ENCODE measurements at regions not wholly inside any gene's neighbourhood (a gene's known extent, or its start where the extent isn't known, plus 50 kb on each side); places are given as distances from the start of the nearest gene placed in this dataset.

DNA sequence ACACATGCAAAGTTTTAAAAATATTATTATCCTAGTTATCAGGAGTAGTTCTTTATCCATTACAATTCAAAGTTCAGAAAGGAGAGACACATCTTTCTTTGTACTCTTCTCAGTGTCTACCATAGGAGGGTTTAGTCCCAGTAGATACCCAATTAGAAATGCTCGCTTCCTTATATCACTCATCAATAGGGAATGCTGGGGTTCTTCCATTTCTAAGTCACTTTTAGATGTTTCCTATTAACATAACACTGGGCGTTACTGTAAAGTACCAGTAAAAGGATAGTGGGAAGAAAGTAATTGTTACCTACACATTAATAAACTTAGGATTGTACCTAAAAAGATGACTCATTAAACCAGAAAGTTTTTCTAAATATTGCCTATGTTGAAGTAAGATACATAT is 348.3 kb upstream of the CDH6 start:
- no peak for DNase-seq

DNA sequence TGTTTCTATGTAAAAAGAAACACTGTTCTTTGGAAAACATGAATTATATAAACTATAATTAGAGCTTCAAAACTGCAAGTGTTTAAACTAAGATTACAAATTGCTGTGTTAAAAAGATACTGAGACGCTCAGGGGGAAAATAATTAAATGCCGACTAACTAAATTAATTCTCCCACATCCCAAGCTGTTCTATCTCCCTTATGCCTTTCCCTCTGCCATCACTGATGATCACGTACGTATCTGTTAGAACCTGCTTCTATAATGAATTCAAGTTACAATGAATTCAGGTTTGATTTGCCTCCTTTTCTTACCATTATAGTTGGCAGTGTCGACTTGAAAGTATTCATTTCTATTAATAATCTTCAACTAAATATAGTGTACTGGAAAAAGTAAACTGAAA is 349.9 kb upstream of the CDH6 start:
- DNase-seq = no peak

DNA sequence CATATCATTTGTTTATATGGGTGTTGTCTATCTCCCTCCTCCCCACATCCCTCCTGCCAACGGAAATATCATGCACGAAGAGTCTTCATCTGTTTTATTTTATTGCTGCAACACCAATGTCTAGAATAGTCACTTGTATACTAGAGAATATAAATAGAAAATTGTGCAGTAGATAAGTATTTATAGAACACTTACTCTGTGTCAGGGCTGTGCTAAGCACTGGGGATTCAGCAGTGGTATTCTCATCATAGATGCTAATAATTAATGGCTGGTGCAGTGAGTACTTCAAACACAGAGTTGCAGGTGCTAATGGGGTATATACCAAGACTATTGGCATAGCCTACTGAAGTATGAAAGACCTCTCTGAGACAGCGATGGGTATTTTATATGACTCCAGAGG is 353.5 kb upstream of the CDH6 start:
- no peak for DNase-seq

DNA sequence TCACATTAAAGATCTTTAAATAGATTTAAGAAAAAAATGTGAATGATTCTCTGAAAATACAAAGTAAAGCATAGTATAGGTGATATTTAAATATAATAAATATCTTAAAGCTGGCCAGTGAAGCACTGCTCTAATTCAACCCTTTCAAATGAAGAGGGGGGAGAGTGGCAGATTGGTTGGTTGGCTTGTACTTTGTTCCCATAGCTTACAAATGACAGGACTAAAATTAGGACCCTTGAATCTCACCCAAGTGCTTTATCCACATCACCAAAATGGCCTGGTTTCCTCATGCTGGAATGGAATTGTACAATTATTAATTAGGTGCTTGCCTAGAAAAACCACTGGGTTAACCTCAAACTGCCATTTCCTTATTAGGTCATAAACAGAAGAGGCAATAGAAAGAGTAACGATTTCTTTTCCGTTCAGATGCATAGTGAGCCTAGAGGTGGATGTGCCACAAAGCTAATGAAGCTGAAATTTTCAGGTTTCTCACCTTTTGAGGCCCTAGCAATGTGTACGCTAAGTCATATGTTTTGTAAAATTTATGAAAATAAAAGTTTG is 354.5 kb upstream of the CDH6 start:
- no peak for DNase-seq

DNA sequence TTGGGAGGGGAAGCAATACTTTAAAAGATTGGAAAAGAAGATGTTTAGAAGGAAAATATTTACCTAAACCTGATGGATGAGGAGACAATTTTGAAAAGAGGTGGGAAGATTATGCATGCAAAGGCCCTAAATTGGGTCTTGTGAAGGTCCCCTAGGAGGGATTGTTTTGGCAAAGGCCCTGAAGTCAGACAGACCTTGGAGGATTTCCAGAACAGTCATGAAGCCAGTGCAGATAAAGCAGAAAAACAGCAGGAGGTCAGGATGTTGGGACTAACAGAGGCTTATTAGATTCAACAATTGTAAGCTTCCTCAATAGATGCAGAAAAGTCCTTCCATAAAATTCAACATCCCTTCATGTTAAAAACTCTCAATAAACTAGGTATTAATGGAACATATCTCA is 361.0 kb upstream of the CDH6 start:
- DNase-seq = no peak

DNA sequence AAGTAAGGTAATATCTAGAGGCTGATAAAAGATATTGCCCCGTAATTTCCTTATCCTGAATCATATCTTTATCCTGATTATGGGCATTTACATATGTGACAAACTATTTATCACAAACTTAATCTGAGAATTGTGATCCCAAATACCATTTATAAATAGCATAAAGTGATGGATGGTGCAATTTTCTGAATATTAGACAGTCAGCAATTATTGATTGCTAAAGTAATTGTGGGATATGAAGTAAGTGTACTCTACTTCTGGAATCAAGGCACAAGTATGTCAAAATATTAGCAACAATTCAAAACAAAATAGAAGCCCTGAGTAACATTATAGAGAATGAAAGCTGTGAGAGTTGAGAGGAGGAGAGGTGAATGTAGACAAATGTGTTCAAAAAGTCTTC is 361.9 kb upstream of the CDH6 start:
- DNase-seq = no peak

DNA sequence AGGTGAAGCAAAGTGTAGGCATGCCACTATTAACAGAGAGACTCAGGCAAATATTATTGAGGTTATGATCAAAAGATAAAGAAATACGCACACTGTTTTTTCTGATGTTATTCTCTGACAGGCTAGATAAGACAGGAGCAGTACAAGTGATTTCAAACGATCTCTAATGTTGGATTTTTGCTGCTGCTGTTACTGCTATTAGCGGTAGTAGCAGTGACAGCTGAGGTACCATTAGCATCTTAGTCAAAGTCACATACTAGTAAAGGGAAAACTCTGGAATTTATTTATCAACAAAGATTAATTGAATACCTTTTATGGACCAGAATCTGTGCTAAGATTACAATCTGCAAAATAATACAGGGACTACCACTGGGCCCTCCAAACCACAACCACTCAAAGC is 362.4 kb upstream of the CDH6 start:
- no peak for DNase-seq

DNA sequence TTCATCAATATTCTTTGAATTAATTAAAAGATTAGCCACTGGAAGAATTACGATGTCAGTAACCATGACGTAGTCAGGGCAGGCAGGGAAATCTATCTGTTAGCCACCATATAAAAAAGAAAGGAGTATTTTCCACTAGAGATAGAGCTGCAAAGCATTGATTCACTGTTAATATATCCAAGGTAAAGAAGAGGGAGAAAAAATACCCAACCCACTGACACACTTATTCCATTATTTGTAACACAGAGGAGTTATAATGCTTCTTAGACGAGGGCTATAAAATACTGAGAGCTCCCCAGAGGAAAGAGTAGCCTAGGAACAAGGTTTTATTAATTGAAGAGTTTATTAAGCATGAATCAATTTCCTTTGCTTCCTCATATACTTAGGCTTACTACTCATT is 382.2 kb upstream of the CDH6 start:
- DNase-seq = no peak

DNA sequence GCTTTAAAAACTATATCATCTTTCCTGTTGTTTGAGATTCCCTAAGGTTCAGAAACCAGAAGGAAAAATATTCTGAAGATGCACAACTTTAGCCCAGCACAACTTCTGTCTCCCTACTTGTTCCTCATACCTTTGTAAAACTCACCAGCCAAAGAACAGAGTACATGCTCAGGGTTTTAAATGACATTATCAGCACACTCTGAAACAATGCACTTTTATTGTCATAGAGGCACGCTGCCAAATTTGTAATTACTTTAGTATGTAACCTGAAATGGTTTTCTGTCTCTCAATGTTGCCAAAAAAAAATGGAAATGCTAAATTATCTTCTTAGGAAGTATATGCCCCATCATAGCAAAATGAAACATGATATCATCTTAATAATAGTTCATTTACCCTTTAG is 383.6 kb upstream of the CDH6 start:
- no peak for DNase-seq

DNA sequence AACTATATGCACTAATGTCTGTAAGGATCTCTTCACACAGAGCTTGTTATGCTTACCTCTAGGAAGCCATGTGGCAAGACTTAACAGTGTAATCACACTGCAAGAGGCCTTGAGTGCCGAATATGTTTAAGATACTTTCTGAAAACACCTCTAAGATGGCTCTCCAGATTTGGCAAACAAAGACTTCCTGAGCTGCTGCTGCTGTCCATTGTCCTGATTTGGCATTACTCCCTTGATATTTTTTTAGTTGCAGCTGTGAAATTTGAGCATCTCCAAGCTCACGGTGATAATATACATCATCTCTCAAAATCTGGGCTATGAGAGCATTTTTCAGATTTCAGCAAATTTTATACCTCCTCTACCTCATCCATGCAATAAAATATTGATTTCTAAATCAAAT is 384.5 kb upstream of the CDH6 start:
- no peak for DNase-seq

DNA sequence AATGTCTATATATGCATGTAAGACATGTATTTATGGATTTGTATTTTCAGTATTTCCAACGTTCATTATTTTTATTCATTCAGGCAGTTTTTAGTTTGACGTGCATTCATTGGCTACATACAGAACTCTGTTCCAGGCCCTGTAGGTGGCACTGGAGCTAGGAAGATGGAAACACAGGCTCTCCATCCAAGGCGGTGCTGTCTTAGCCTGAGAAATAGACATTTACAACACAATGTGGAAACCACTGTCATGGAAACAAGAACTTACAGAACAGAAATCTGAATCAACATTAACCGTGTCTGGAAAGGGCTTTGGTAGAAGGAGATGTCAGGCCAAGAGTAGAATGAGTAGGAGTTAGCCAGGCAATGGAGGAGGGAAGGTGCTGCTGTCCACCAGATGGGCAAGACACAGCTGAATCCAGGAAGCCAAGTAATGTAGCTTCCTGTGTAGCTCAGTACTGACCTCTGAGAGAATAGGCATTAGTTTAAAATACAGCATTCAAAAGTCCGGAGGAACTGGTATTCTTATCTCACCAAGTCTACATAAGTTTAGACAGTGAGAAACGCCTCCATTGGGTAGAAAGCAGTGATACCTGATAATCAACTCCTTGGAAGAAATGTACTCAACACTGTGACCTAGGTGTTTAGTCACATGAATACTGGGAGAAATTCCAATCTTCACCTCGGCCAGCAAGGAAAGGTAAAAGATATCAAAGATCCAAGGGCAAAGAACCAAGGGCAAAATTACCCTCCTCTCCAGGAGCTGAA is 388.6 kb upstream of the CDH6 start:
- no peak for DNase-seq

DNA sequence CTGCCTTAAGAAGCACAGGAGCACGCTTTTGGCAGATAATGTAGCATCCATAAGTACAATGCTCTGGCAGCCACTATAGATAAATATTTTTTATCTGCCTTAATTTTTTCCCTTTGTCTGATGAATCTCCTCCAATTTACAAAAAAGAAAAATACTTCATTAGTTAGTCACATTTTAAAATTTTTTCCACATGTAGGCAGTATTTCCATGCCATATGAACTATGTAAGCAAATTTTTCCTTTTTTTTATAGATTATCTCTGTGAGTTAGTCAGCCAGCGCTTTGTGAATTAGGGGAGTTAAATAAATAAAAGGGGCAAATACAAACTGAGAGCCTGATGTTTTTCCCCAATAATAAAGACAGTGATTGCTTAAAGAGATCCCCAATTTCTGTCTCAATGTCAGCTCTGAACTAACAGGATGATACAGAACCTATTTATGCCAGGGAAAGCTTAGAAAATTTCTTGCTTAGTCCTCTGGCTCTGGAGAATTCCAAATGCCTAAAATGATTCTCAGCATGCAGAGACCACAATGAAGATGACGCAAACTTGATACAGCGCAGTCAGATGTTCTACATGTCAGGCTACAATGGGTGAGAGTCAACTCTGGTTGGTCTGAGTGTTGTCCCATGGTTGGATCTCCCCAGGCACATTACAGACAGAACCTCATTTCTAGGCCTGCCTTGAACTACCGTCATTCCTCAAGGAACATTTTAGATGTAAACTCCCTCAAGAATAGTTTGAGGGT is 390.4 kb upstream of the CDH6 start:
- no peak for DNase-seq

DNA sequence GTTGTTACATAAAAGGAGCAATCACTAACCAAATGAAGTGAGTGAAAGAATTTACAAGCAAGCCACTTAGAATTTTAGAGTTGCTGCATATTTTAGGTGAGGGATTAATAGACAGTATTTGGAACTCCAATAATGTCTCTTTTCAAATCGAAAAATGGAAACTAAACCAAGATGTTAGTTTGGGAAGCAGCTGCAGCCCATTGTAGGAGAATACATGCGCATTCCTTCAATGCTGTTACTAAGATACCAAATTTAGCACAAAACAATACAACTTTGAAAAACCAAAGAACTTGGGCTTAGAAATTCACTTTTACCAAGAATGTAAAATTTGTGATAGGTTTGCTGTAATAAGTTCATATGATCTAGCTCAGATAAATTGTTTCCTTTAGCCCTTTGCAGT is 411.8 kb upstream of the CDH6 start:
- DNase-seq = no peak

DNA sequence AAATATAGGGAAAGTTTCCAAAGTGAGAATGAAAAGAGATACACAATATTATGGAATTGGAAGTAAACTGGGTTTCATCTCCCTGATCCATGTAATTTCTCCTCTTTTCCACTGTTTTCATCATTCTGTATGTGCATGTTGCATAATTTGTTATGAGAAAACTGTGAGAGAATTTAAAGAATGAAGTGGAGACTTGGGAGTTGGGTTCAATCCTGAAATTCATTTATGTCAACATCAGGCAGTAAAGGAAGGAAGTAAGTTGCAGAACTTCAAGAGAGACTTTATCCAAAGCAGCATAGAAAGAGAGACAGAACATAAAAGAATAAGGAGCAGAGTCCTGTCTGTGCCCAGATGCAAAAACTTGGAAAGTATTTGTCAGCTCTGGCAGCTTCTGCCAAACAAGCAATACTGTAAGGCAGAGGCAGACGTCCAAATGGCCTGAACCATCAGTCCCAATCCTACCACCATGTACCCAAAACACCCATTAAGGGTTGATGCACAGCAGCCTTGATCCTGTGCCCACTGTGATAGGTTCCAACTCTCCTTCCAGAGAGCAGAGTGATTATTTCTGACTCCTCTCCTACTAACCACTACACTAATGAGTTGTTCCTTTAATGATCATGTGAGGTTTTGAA is 425.3 kb upstream of the CDH6 start:
- no peak for DNase-seq

DNA sequence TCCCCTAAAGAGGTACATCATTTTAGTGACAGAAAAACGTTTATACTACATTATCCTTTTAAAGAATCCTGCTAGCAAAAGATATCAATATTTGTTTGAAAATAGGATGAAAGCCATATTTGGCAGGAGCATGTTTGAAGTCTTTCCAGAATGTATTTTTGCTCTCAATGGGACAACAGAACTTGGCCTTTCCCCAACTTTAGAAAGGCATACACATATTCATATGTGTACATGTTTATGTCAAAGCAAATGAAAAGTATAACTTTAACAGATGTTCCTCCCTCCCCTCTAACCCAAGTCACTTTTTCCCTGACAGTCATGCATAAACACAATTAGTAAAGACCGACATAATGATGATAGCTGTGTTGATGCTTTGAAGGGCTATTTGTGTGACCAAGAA is 427.8 kb upstream of the CDH6 start:
- DNase-seq = no peak

DNA sequence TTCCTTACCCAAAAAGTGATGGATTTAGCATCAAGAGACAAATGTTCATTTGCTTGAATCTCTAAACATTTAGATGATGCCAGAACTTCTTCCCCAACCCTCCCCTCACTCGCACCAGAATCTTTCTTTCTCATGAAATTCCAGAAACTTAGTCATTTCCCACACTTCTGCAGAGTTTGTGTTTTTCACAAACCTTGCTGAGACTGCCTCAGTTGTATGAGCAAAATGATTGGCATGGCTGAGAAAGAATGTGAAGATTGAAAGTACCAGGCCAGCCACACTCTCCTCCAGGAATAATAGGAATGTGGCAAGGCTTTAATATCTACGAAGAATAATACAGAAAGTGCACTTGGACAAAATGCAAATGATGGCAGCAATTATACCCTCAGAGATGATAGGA is 428.3 kb upstream of the CDH6 start:
- DNase-seq = peak; percentile 24

DNA sequence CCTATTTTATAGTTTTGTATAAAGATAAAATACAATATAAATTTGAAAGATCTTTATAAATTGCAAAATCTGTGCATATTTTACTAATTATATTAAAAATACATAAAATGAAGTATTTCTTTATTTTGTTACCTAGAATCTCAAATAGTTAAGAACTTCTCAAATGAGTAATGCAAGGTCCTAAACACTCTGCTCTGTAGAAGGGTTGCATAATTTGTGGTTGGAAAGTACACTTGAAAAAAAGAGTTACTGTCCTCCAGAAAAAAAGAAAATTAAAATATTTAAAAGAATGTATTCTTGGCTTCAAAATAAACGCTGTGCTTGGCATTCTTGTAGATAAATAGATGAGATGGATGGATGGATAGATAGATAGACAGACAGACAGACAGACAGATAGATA is 428.8 kb upstream of the CDH6 start:
- no peak for DNase-seq

DNA sequence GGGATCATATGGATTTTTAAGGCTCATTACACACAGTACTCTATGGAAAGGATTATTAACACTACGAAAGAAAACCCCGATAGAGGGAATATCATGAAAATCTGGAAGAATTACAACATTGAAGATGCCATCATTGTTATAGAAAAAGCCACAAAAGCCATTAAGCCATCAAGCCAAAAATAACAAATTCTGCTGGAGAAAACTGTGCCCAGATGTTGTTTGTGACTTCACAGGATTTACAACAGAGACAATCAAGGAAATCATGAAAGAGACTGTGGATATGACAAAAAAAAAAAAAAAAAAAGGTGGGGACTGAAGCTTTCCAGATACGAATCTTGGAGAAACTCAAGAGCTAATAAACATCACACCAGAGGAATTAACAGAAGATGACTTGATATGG is 433.8 kb upstream of the CDH6 start:
- no peak for DNase-seq

DNA sequence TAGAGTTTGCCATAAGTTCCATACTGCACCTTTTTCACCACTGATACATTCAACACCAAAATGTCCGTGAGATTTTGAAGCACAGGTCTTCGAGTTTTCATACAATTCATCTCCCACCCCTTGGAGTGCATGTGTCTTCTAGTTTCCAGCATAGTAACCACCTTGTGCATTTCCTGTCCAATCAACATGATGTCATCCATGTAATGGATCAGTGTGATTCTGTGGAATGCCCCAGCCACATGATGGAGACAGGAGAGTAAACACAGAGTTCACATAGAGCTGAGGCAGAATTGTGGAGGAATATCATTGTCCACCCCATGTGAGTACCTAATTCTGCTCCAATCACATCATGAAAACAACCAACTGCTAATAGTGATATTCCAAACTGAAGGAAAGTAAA is 441.5 kb upstream of the CDH6 start:
- no peak for DNase-seq

DNA sequence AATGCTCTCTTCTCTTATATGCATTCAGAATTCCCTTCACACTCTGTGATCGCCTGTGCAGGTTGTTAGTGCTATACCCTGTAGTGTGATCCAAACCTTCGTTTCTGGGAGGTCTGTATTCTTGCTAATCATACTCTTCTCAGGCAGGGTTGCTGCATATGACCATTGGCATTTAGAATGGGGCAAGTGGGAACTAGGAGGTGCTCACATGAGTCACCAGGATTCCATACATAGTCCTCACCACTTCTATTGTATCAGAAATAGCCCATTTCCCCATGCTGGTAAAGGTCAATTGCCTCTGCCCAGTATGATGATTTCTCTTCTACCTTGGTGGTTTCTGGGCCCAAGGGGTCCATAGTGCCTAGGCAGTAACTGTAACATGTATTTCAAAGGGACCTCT is 443.5 kb upstream of the CDH6 start:
- DNase-seq = no peak

DNA sequence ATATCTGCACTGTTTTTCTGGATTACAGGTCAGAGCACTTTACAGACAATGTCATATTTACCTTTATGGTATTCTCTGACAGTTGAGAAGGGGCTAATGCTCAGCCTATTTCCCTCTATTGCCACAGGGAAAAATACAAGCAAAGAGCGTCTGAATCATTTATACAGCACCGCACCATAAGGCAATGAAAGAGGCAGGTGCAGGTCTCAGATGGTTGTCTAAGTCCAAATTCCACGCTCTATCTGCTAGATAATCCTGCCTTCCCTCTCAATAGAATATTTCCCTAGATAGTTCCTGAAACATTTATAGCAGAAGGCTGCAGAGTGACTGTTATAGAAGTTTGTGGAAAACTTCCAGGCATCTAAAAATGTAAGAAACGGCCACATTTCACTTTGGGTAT is 446.1 kb upstream of the CDH6 start:
- DNase-seq = no peak

DNA sequence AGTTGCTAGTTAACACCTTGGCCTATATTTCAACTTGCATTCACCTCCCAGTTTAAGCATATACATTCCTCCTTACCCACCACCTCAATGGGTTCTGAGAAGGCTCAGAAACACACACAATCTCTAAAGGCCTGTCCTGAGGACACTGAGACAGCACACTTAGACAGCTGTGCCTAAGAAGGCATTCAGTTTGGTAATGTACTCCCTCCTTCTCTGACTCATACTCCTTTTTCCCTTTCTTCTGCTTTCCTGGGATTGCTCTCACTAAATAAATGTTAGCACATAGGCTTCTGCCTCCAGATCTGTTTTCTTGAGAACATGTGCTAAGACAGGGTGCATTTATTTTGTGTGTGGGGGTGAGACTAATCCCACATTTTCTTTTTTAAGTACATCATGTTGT is 456.8 kb upstream of the CDH6 start:
- DNase-seq = no peak

DNA sequence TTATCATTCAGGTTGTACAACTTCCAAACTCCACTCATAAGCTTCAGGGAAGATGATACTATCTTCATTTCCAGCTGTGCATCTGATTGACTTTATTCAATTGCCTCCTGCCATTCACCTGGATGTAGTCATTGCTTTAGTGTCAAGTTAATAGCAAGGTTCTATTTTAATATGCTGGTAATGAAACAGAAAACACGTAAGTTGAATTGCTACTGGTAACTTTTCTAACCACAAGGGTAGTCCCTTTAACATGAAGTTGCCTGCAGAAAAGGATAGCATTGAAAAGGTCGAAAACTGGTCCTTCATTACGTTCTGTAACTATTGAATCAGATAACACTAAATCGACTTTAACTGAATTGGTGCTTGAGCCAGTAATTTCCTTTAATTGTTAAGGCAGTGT is 459.4 kb upstream of the CDH6 start:
- no peak for DNase-seq

DNA sequence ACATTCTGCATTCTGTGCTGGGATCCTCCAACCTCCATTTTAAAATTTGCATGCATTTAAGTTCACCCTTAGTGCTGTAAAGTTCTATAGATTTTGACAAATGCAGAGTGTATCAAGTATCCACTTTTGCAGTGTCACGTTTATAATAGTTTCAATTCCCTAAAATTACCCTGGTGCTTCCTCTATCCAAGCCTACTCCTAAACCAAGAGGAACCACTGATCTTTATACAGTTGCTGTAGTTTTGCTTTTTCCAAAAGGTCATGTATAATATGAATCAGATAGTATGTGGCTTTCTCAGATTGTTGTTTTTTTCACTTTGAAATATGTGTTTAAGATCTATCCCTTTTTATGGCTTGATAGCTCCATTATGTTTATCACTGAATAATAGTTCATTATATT is 468.4 kb upstream of the CDH6 start:
- DNase-seq = no peak
